ENCODE measurements at regions not wholly inside any gene's neighbourhood (a gene's known extent, or its start where the extent isn't known, plus 50 kb on each side); places are given as distances from the start of the nearest gene placed in this dataset.

DNA sequence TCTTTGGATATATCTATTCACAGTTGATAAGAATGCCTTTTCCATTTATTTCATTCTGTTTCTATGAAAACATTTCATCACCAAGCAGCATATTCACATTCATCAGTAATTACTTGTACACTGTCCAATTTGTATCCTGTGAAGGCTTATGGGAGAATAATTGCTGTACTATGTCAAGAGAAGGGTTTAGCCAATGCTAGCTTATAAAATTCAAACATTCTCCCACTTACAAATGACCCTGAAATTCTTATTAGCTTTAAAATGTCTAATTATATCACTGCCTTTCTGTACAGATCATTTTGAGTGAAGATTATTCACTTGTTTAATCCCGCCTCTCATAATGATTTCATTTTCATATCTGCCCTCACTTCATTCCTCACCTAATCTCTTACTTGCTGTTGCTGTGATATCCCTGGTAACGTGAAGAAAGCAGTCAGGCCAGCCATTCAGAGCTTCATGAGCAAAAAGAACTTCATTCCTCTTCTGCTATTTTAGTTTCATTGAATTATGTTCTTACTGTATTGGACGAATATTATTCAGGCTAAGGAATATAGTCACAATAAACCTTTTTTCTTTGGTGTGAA is 778.7 kb downstream of the OLFM4 start:
- no peak overlapping the region for H3K27ac Mint-ChIP-seq
- 78 to 80% methylated on average over 1 to 3 of the region's 3 CpGs for WGBS, 2 experiments (ENCODE audit: insufficient coverage in 1 of 2, insufficient read length in 1 of 2)
- H3K27me3 Mint-ChIP-seq (ENCODE audit: insufficient read depth): peaks cover 8% of the 10 kb centered on the region
- no peak for DNase-seq
- H3K4me1 Mint-ChIP-seq: no peaks in the 10 kb centered on the region
- no peaks in the 10 kb centered on the region for H3K36me3 ChIP-seq (ENCODE audit: control insufficient read depth, insufficient read depth, low read length)
- H3K4me3 ChIP-seq (ENCODE audit: low read length): no peak overlapping the region
- no peaks in the 10 kb centered on the region for H3K36me3 Mint-ChIP-seq (ENCODE audit: low read depth)
- no peaks in the 10 kb centered on the region for H3K9me3 Mint-ChIP-seq
- no peak overlapping the region for H3K4me3 Mint-ChIP-seq
- H3K9ac ChIP-seq (ENCODE audit: extremely low read depth, low read length, poor library complexity, severe bottlenecking): no peak overlapping the region
- H3K27me3 ChIP-seq (ENCODE audit: control insufficient read depth, insufficient read depth, low read length, poor library complexity, severe bottlenecking): no peaks in the 10 kb centered on the region
- TF ChIP-seq, protein P1, sequence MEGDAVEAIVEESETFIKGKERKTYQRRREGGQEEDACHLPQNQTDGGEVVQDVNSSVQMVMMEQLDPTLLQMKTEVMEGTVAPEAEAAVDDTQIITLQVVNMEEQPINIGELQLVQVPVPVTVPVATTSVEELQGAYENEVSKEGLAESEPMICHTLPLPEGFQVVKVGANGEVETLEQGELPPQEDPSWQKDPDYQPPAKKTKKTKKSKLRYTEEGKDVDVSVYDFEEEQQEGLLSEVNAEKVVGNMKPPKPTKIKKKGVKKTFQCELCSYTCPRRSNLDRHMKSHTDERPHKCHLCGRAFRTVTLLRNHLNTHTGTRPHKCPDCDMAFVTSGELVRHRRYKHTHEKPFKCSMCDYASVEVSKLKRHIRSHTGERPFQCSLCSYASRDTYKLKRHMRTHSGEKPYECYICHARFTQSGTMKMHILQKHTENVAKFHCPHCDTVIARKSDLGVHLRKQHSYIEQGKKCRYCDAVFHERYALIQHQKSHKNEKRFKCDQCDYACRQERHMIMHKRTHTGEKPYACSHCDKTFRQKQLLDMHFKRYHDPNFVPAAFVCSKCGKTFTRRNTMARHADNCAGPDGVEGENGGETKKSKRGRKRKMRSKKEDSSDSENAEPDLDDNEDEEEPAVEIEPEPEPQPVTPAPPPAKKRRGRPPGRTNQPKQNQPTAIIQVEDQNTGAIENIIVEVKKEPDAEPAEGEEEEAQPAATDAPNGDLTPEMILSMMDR (conservative IDR thresholded peaks at IDR 0.05): no peak
- peaks cover 3% of the 10 kb centered on the region for H3K9me3 ChIP-seq (ENCODE audit: control insufficient read depth, low read length)
- no peak overlapping the region for H3K27ac ChIP-seq (ENCODE audit: low read depth, low read length)
- no peaks in the 10 kb centered on the region for H3K4me1 ChIP-seq (ENCODE audit: control insufficient read depth, insufficient read depth, low read length)

GRCh38 chr13:53821632-53822031 is 793.0 kb downstream of the OLFM4 start:
- Histone ChIP-seq H3K27me3 (ENCODE audit: control insufficient read depth, insufficient read depth, low read length, poor library complexity, severe bottlenecking) (no peaks in the 10 kb centered on the region), H3K9ac (ENCODE audit: extremely low read depth, low read length, poor library complexity, severe bottlenecking) (no peak overlapping the region), H3K4me1 (ENCODE audit: control insufficient read depth, insufficient read depth, low read length) (peaks cover 5% of the 10 kb centered on the region), H3K9me3 (ENCODE audit: control insufficient read depth, low read length) (no peaks in the 10 kb centered on the region), H3K36me3 (ENCODE audit: control insufficient read depth, insufficient read depth, low read length) (no peaks in the 10 kb centered on the region), H3K27ac (ENCODE audit: low read depth, low read length) (no peak overlapping the region), H3K4me3 (ENCODE audit: low read length) (no peak overlapping the region)
- 95 to 96% methylated on average over 9 to 10 of the region's 10 CpGs for WGBS, 2 experiments (ENCODE audit: insufficient coverage in 1 of 2, insufficient read length in 1 of 2)
- Mint-ChIP-seq H3K9me3 (no peaks in the 10 kb centered on the region), H3K36me3 (ENCODE audit: low read depth) (no peaks in the 10 kb centered on the region), H3K27me3 (ENCODE audit: insufficient read depth) (no peaks in the 10 kb centered on the region), H3K4me3 (no peak overlapping the region), H3K27ac (no peak overlapping the region), H3K4me1 (peaks cover 23% of the 10 kb centered on the region)
- no peak for DNase-seq
- TF ChIP-seq, protein P1 (conservative IDR thresholded peaks at IDR 0.05): no peak

DNA sequence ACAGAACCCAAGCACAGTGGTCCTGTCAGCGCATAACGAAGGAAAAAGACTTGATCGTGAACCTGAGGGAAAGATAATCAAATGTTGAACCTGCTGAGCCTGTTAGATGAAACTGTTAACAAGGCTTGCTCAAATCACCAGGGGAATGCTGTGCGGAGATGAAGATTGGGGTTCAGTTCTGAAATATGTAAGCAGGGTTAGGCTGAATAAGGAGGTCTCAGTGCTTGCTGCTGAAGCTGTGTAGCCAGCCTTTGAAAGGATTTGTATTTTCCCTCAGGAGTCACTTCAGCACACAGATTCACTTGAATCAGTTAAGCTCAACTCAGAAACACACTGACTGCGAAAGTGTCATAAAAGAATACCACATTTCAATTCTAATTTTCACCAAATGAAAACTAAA is 793.5 kb downstream of the OLFM4 start:
- H3K9ac ChIP-seq (ENCODE audit: extremely low read depth, low read length, poor library complexity, severe bottlenecking): no peak overlapping the region
- no peaks in the 10 kb centered on the region for H3K36me3 ChIP-seq (ENCODE audit: control insufficient read depth, insufficient read depth, low read length)
- H3K4me1 ChIP-seq (ENCODE audit: control insufficient read depth, insufficient read depth, low read length): peaks cover 5% of the 10 kb centered on the region
- 88 to 89% methylated on average over 4 to 5 of the region's 5 CpGs for WGBS, 2 experiments (ENCODE audit: insufficient coverage in 1 of 2, insufficient read length in 1 of 2)
- H3K4me3 ChIP-seq (ENCODE audit: low read length): no peak overlapping the region
- Mint-ChIP-seq H3K27me3 (ENCODE audit: insufficient read depth) (no peaks in the 10 kb centered on the region), H3K9me3 (no peaks in the 10 kb centered on the region), H3K4me1 (peaks cover 20% of the 10 kb centered on the region), H3K4me3 (no peak overlapping the region), H3K36me3 (ENCODE audit: low read depth) (no peaks in the 10 kb centered on the region), H3K27ac (no peak overlapping the region)
- H3K27me3 ChIP-seq (ENCODE audit: control insufficient read depth, insufficient read depth, low read length, poor library complexity, severe bottlenecking): no peaks in the 10 kb centered on the region
- no peak for DNase-seq
- H3K9me3 ChIP-seq (ENCODE audit: control insufficient read depth, low read length): no peaks in the 10 kb centered on the region
- TF ChIP-seq, protein P1 (conservative IDR thresholded peaks at IDR 0.05): no peak
- no peak overlapping the region for H3K27ac ChIP-seq (ENCODE audit: low read depth, low read length)
